ENCODE measurements at regions not wholly inside any gene's neighbourhood (a gene's known extent, or its start where the extent isn't known, plus 50 kb on each side); places are given as distances from the start of the nearest gene placed in this dataset.

DNA sequence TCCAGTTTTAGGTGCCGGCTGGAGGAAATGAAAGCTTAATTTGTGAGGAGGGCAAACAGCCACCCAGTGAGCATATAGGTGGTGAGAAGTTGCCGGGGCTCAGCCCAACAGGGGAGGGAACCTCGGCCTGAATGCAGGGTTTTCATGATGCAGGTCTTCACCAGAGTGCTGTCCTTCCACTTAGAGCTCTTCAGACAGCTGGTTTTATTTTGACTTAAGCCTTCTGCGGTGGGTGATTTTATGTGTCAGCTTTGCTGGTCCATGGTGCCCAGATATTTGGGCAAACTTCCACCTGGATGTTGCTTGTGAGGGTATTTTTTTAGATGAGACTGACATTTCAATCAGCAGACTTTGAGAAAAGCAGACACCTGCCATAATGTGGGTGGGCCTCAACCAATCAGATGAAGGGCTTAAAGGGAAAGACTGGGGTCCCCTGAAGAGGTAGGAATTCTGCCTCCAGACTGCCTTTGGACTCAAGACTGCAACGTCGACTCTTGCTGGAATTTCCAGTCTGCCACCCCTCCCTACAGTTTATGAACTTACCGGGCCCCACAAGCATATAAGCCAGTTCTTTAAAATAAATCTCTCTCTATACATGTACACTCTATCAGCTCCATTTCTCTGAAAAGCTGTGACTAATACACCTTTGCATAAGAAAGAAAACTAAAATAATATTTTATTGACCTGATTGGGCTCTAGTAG lies 72.8 kb downstream of the RHOU start:
- Histone ChIP-seq H3K4me3 (no peak overlapping the region), H3K36me3 (no peaks in the 10 kb centered on the region), H3K27me3 (no peaks in the 10 kb centered on the region), H3K27ac (no peak overlapping the region), H3K9me3 (no peaks in the 10 kb centered on the region), H3K4me1 (peaks cover 14 to 48% (median 23%) of the 10 kb centered on the region in 4 donors)
- DNase-seq: no peak
- TF ChIP-seq POLR2AphosphoS5 (IDR thresholded peaks at IDR 0.05) (no peak), POLR2A (IDR thresholded peaks at IDR 0.05) (no peak), EP300 (IDR thresholded peaks at IDR 0.05; ENCODE audit: low read depth) (no peak)
- TF ChIP-seq, protein P1, sequence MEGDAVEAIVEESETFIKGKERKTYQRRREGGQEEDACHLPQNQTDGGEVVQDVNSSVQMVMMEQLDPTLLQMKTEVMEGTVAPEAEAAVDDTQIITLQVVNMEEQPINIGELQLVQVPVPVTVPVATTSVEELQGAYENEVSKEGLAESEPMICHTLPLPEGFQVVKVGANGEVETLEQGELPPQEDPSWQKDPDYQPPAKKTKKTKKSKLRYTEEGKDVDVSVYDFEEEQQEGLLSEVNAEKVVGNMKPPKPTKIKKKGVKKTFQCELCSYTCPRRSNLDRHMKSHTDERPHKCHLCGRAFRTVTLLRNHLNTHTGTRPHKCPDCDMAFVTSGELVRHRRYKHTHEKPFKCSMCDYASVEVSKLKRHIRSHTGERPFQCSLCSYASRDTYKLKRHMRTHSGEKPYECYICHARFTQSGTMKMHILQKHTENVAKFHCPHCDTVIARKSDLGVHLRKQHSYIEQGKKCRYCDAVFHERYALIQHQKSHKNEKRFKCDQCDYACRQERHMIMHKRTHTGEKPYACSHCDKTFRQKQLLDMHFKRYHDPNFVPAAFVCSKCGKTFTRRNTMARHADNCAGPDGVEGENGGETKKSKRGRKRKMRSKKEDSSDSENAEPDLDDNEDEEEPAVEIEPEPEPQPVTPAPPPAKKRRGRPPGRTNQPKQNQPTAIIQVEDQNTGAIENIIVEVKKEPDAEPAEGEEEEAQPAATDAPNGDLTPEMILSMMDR (IDR thresholded peaks at IDR 0.05): no peak
- intact Hi-C loops (cut with DNase I; ENCODE audit: low total_unique reads) (loop anchor here (10.0 kb wide), 1 partner anchor 97 kb away; no protein-coding TSS in a partner anchor), in situ Hi-C loops (cut with MboI; ENCODE audit: low pct_ligation_motif_present in 1 of 4, low pct_unique_long_range_greater_than_20kb in 1 of 4, low sequenced_read_pairs in 3 of 4) (no loop called here)
- WGBS, 2 donors (ENCODE audit: low coverage in 1 of 2): 62 to 92% methylated on average over 2 to 7 of the region's 7 CpGs

DNA sequence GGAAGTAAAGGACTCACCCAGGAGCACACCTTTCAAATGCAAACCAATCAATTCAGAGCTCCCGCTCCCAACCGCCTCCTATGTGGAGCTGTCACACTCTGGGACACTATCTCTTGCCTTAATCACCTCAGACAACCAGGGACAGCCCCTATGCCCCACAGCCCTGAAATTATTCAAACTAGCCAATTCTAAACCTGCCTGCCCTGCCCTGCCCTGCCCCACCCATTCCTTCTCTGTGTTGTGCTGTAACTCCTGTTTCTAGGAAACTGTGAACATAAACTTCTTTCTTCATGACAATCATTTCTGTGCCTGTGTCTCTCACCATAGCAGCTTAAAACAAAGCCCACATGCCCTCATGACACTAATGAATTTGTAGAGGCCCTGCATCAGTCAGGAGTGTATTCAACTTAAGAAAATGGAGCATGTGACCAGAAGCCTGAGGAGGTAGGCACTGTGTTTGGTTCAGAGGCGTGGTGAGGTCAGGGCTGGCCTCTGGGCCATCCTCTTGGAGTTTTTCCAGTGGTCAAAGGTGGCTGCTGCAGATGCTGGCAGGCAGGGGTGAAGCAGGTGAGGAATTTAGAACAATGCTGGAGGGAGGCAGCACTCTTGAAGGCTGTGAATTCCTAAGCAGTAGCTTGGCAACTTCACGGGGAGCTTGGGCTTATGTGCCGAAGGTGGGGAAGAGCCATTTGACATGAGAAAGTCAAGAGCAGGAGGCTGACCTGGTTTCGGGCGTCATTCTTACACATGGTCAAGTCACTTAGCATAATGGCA lies 74.5 kb downstream of the RHOU start:
- WGBS, 2 donors (ENCODE audit: low coverage in 1 of 2): 57 to 67% methylated on average over 2 to 7 of the region's 7 CpGs
- peak overlapping the region; percentile 66 to 79 (median 73) for H3K27ac ChIP-seq
- peak; percentile 75 for DNase-seq

DNA sequence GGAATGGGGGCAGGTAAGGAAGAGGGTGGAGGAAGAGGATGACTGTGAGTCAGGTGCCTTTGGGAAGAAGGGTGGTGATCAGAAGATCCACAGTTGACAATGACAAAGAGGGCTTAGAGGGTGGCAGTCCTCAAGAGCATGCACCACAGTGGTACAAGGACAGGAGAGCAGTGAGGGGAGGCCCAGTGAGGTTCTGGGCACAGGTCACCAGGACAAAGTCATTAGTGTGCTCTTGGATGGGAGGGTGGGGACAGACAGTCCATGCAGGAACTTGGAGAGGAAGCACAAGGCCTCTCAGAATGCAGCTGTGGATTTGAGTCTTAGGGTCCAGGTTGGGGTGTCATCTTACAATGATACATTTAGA lies 75.1 kb downstream of the RHOU start:
- no peak for DNase-seq
- Histone ChIP-seq H3K9me3 (no peaks in the 10 kb centered on the region), H3K36me3 (no peaks in the 10 kb centered on the region), H3K4me1 (peaks cover 7 to 51% (median 23%) of the 10 kb centered on the region in 4 donors), H3K27ac (peak overlapping the region; percentile 66 to 79 (median 73)), H3K4me3 (no peak overlapping the region), H3K27me3 (no peaks in the 10 kb centered on the region)
- peak; percentile 19 for TF ChIP-seq POLR2A (IDR thresholded peaks at IDR 0.05)
- TF ChIP-seq EP300 (IDR thresholded peaks at IDR 0.05; ENCODE audit: low read depth): no peak
- intact Hi-C loops (cut with DNase I; ENCODE audit: low total_unique reads): no loop called here
- in situ Hi-C loops (cut with MboI; ENCODE audit: low pct_ligation_motif_present in 1 of 4, low pct_unique_long_range_greater_than_20kb in 1 of 4, low sequenced_read_pairs in 3 of 4): no loop called here

More for the DNA sequence above, 74.5 kb downstream of the RHOU start:
- Histone ChIP-seq H3K4me3 (no peak overlapping the region), H3K27me3 (no peaks in the 10 kb centered on the region), H3K4me1 (peaks cover 12 to 48% (median 23%) of the 10 kb centered on the region in 4 donors), H3K9me3 (no peaks in the 10 kb centered on the region), H3K36me3 (no peaks in the 10 kb centered on the region)
- TF ChIP-seq EP300 (IDR thresholded peaks at IDR 0.05; ENCODE audit: low read depth) (no peak), POLR2A (IDR thresholded peaks at IDR 0.05) (no peak), POLR2AphosphoS5 (IDR thresholded peaks at IDR 0.05) (peak in 2 of 3 donors; percentile 25 to 32)
- TF ChIP-seq, protein P1 (IDR thresholded peaks at IDR 0.05): peak in 2 of 5 experiments; percentile 42 to 47
- intact Hi-C loops (cut with DNase I; ENCODE audit: low total_unique reads) (loop anchor here (10.0 kb wide), 1 partner anchor 95 kb away; no protein-coding TSS in a partner anchor), in situ Hi-C loops (cut with MboI; ENCODE audit: low pct_ligation_motif_present in 1 of 4, low pct_unique_long_range_greater_than_20kb in 1 of 4, low sequenced_read_pairs in 3 of 4) (no loop called here)

DNA sequence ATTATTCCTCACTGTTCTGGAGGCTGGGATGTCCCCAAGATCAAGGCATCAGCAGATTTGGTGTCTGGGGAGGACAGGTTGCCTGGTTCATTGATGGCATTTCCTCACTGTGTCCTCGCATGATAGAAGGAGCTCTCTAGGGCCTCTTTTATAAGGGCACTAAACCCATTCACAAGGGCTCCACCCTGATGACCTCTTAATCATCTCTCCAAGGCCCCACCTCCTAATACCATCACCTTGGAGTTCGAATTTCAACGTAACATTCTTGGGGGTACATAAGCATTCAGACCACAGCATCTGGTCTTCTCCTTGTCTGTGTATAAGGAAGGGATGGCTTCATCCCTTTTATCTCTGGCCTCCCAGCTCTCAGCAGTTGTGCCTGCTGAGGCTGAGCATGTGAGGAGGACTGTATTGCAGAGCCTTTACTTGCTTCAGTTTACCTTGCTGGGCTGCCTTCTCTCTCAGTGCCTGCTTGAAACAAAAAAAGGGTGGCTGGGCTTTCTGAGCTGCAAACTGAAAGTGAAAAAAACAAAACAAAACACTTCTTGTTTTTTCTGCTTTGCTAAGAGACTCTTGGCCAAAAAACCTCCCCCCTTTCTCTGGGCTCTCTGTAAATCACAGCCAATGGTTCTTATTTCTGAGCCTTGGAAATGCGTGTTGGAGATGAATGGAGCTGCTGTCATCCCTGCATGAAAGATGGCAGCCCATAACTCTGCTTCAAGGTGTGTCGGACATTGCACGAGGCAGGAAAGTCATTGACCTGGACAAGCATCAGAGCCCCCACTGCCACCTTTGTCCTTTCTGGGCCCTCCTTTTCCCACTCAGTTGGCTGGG lies 75.8 kb downstream of the RHOU start:
- DNase-seq: no peak
- WGBS, 2 donors (ENCODE audit: low coverage in 1 of 2): 61 to 63% methylated on average over 2 to 6 of the region's 6 CpGs
- in situ Hi-C loops (cut with MboI; ENCODE audit: low pct_ligation_motif_present in 1 of 4, low pct_unique_long_range_greater_than_20kb in 1 of 4, low sequenced_read_pairs in 3 of 4): no loop called here
- TF ChIP-seq, protein P1 (IDR thresholded peaks at IDR 0.05): no peak
- TF ChIP-seq EP300 (IDR thresholded peaks at IDR 0.05; ENCODE audit: low read depth) (no peak), POLR2AphosphoS5 (IDR thresholded peaks at IDR 0.05) (no peak), POLR2A (IDR thresholded peaks at IDR 0.05) (no peak)
- Histone ChIP-seq H3K4me1 (peaks cover 7 to 49% (median 23%) of the 10 kb centered on the region in 4 donors), H3K4me3 (no peak overlapping the region), H3K27ac (peak overlapping the region; percentile 24 to 79 (median 73)), H3K9me3 (no peaks in the 10 kb centered on the region), H3K27me3 (no peaks in the 10 kb centered on the region), H3K36me3 (no peaks in the 10 kb centered on the region)
- intact Hi-C loops (cut with DNase I; ENCODE audit: low total_unique reads): no loop called here
